ENCODE measurements at regions not wholly inside any gene's neighbourhood (a gene's known extent, or its start where the extent isn't known, plus 50 kb on each side); places are given as distances from the start of the nearest gene placed in this dataset.

- intact Hi-C loops (cut with micrococcal nuclease; ENCODE audit: unreplicated experiment): no loop called here
Measured at GRCh38 chr18:40868110-40868858, 1086.8 kb upstream of the PIK3C3 start.

DNA sequence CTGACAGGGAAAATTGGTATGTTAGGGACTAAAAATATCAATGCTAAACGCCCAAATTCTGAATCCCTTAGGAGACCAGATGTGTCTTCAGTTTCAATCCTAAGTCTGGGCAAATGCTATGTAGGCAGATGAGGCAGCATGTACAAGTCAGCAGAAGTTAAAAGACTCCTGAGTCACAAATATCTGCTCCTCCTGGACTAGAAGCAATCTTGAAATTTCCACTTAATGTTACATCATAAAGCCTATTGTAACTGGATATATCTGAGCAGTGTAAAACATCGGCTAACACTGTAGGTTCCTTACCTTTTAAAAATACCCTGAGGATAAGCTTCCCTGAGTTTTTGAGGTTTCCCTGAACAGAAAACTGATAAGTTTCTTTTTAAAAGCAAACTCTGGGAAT lies 1087.6 kb upstream of the PIK3C3 start:
- H3K27ac ChIP-seq (ENCODE audit: low read depth, low read length, poor library complexity, severe bottlenecking): no peak overlapping the region
- TF ChIP-seq EZH2phosphoT487 (IDR thresholded peaks at IDR 0.05; ENCODE audit: borderline replicate concordance, low read depth, low read length): no peak
- TF ChIP-seq, protein P1, sequence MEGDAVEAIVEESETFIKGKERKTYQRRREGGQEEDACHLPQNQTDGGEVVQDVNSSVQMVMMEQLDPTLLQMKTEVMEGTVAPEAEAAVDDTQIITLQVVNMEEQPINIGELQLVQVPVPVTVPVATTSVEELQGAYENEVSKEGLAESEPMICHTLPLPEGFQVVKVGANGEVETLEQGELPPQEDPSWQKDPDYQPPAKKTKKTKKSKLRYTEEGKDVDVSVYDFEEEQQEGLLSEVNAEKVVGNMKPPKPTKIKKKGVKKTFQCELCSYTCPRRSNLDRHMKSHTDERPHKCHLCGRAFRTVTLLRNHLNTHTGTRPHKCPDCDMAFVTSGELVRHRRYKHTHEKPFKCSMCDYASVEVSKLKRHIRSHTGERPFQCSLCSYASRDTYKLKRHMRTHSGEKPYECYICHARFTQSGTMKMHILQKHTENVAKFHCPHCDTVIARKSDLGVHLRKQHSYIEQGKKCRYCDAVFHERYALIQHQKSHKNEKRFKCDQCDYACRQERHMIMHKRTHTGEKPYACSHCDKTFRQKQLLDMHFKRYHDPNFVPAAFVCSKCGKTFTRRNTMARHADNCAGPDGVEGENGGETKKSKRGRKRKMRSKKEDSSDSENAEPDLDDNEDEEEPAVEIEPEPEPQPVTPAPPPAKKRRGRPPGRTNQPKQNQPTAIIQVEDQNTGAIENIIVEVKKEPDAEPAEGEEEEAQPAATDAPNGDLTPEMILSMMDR (conservative IDR thresholded peaks at IDR 0.05; ENCODE audit: low read length): no peak
- no TSS peak for BruUV-seq (replicated peaks)
- CTCF ChIA-PET (ENCODE audit: unreplicated experiment): no interaction called here
- no peak overlapping the region for H2AFZ ChIP-seq (ENCODE audit: low read length)
- H3K4me3 ChIP-seq (ENCODE audit: low read depth, low read length, poor library complexity, severe bottlenecking): no peak overlapping the region
- H3K36me3 ChIP-seq (ENCODE audit: insufficient read depth, low read length): no peaks in the 10 kb centered on the region
- H4K20me1 ChIP-seq (ENCODE audit: insufficient read depth, low read length): no peaks in the 10 kb centered on the region
- H3K4me2 ChIP-seq (ENCODE audit: low read length): no peak overlapping the region
- H3K79me2 ChIP-seq (ENCODE audit: insufficient read depth, low read depth, low read length): no peaks in the 10 kb centered on the region
- POLR2A ChIA-PET: no interaction called here
- H3K9me3 ChIP-seq (ENCODE audit: low read length): no peaks in the 10 kb centered on the region
- intact Hi-C loops (cut with micrococcal nuclease; ENCODE audit: unreplicated experiment): no loop called here
- no peaks in the 10 kb centered on the region for H3K9me2 ChIP-seq (ENCODE audit: insufficient read depth, low read length)
- H3K4me1 ChIP-seq (ENCODE audit: insufficient read depth, low read length, poor library complexity, severe bottlenecking): no peaks in the 10 kb centered on the region
- no peak for DNase-seq (ENCODE audit: low spot score)

More at GRCh38 chr18:40868110-40868858, 1086.8 kb upstream of the PIK3C3 start:
- Histone ChIP-seq H2AFZ (ENCODE audit: low read length) (no peak overlapping the region), H3K36me3 (ENCODE audit: insufficient read depth, low read length) (no peaks in the 10 kb centered on the region), H3K4me1 (ENCODE audit: insufficient read depth, low read length, poor library complexity, severe bottlenecking) (no peaks in the 10 kb centered on the region), H3K4me3 (ENCODE audit: low read depth, low read length, poor library complexity, severe bottlenecking) (no peak overlapping the region), H3K27ac (ENCODE audit: low read depth, low read length, poor library complexity, severe bottlenecking) (no peak overlapping the region), H4K20me1 (ENCODE audit: insufficient read depth, low read length) (no peaks in the 10 kb centered on the region), H3K4me2 (ENCODE audit: low read length) (no peak overlapping the region), H3K9me3 (ENCODE audit: low read length) (no peaks in the 10 kb centered on the region), H3K79me2 (ENCODE audit: insufficient read depth, low read depth, low read length) (no peaks in the 10 kb centered on the region), H3K9me2 (ENCODE audit: insufficient read depth, low read length) (no peaks in the 10 kb centered on the region)
- no TSS peak for BruUV-seq (replicated peaks)
- ChIA-PET CTCF (ENCODE audit: unreplicated experiment) (no interaction called here), POLR2A (no interaction called here)
- no peak for DNase-seq (ENCODE audit: low spot score)
- TF ChIP-seq, protein P1 (conservative IDR thresholded peaks at IDR 0.05; ENCODE audit: low read length): no peak
- TF ChIP-seq EZH2phosphoT487 (IDR thresholded peaks at IDR 0.05; ENCODE audit: borderline replicate concordance, low read depth, low read length): no peak

DNA sequence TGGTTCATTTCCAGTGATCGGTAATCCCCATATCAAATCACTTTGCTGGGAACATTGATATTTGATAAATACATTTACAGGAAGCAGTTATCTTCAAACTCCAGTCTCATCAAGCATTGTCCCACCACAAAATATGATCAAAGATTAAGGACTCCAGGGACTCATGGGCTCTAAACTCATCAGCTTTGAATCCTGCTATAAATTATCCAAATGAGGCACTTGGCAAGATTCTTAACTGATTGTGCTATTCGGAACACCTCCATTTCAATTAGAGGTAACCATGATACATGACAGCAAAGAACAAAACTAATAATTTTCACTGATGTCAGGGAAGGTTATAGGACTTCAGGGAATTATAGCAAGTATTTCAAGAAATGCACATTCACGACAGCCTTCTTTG lies 1088.1 kb upstream of the PIK3C3 start:
- Histone ChIP-seq H2AFZ (ENCODE audit: low read length) (no peak overlapping the region), H3K4me2 (ENCODE audit: low read length) (no peak overlapping the region), H4K20me1 (ENCODE audit: insufficient read depth, low read length) (no peaks in the 10 kb centered on the region), H3K9me3 (ENCODE audit: low read length) (no peaks in the 10 kb centered on the region), H3K4me1 (ENCODE audit: insufficient read depth, low read length, poor library complexity, severe bottlenecking) (no peaks in the 10 kb centered on the region), H3K27ac (ENCODE audit: low read depth, low read length, poor library complexity, severe bottlenecking) (no peak overlapping the region), H3K9me2 (ENCODE audit: insufficient read depth, low read length) (no peaks in the 10 kb centered on the region), H3K4me3 (ENCODE audit: low read depth, low read length, poor library complexity, severe bottlenecking) (no peak overlapping the region), H3K79me2 (ENCODE audit: insufficient read depth, low read depth, low read length) (no peaks in the 10 kb centered on the region), H3K36me3 (ENCODE audit: insufficient read depth, low read length) (no peaks in the 10 kb centered on the region)
- intact Hi-C loops (cut with micrococcal nuclease; ENCODE audit: unreplicated experiment): no loop called here
- no peak for DNase-seq (ENCODE audit: low spot score)
- CTCF ChIA-PET (ENCODE audit: unreplicated experiment): no interaction called here
- no TSS peak for BruUV-seq (replicated peaks)
- POLR2A ChIA-PET: no interaction called here
- TF ChIP-seq, protein P1 (conservative IDR thresholded peaks at IDR 0.05; ENCODE audit: low read length): no peak
- TF ChIP-seq EZH2phosphoT487 (IDR thresholded peaks at IDR 0.05; ENCODE audit: borderline replicate concordance, low read depth, low read length): no peak
